ENCODE measurements at regions not wholly inside any gene's neighbourhood (a gene's known extent, or its start where the extent isn't known, plus 50 kb on each side); places are given as distances from the start of the nearest gene placed in this dataset.

GRCh38 chr18:31241425-31241824 is 76.5 kb upstream of the DSG1 start:
- TF ChIP-seq, protein P1, sequence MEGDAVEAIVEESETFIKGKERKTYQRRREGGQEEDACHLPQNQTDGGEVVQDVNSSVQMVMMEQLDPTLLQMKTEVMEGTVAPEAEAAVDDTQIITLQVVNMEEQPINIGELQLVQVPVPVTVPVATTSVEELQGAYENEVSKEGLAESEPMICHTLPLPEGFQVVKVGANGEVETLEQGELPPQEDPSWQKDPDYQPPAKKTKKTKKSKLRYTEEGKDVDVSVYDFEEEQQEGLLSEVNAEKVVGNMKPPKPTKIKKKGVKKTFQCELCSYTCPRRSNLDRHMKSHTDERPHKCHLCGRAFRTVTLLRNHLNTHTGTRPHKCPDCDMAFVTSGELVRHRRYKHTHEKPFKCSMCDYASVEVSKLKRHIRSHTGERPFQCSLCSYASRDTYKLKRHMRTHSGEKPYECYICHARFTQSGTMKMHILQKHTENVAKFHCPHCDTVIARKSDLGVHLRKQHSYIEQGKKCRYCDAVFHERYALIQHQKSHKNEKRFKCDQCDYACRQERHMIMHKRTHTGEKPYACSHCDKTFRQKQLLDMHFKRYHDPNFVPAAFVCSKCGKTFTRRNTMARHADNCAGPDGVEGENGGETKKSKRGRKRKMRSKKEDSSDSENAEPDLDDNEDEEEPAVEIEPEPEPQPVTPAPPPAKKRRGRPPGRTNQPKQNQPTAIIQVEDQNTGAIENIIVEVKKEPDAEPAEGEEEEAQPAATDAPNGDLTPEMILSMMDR (IDR thresholded peaks at IDR 0.05): no peak
- no peak for TF ChIP-seq POLR2A (IDR thresholded peaks at IDR 0.05)

All from testis (tissue), 2 donors.